Neural cell (in vitro differentiated cells): ENCODE measurements at regions not wholly inside any gene's neighbourhood (a gene's known extent, or its start where the extent isn't known, plus 50 kb on each side); places are given as distances from the start of the nearest gene placed in this dataset.

Source experiments
- H2AFZ ChIP-seq: fragments of 200-600, 300-800 bp; sonication (generic), shearing (Covaris generic); 2 replicates; pipeline ENCODE4 v1.6.0; 2014; ENCODE audit warnings: low read depth, mild to moderate bottlenecking, antibody characterized with exemption, low read length, moderate library complexity
- H3F3A ChIP-seq: fragments of 200-600 bp; shearing (Covaris generic); 2 replicates; pipeline ENCODE4 v1.6.1; 2016; ENCODE audit warnings: mild to moderate bottlenecking, moderate library complexity, mixed read lengths, antibody characterized with exemption, low read length; ENCODE audit not compliant: insufficient read depth, poor library complexity, severe bottlenecking
- H3K27ac ChIP-seq: fragments of 200-600, 300-800 bp; sonication (generic), shearing (Covaris generic); 2 replicates; pipeline ENCODE4 v1.5.1; 2014; ENCODE audit warnings: mild to moderate bottlenecking, low read length, moderate library complexity
- H3K27me3 ChIP-seq: fragments of 300-800, 200-600 bp; sonication (generic), shearing (Covaris generic); 2 replicates; pipeline ENCODE4 v1.6.0; 2014; ENCODE audit warnings: mild to moderate bottlenecking, low read depth, low read length, moderate library complexity; ENCODE audit not compliant: insufficient read depth
- H3K36me3 ChIP-seq: fragments of 300-800, 200-600 bp; sonication (generic), shearing (Covaris generic); 2 replicates; pipeline ENCODE4 v1.5.1; 2014; ENCODE audit warnings: mild to moderate bottlenecking, antibody characterized with exemption, low read length, moderate library complexity; ENCODE audit not compliant: insufficient read depth
- H3K4me2 ChIP-seq: fragments of 300-800, 200-600 bp; sonication (generic), shearing (Covaris generic); 2 replicates; pipeline ENCODE4 v1.6.0; 2014; ENCODE audit warnings: mild to moderate bottlenecking, low read length
- H3K4me3 ChIP-seq: fragments of 300-800, 200-600 bp; sonication (generic), shearing (Covaris generic); 2 replicates; pipeline ENCODE4 v1.5.1; 2014; ENCODE audit warnings: mild to moderate bottlenecking, low read length, moderate library complexity
- H3K79me2 ChIP-seq: fragments of 200-600 bp; shearing (Covaris generic); replicated peaks from 2 replicates; pipeline ENCODE4 v1.6.0; 2014; ENCODE audit warnings: mild to moderate bottlenecking, low read length, moderate library complexity; ENCODE audit not compliant: insufficient read depth
- H3K9ac ChIP-seq: fragments of 300-800, 200-600 bp; sonication (generic), shearing (Covaris generic); 2 replicates; pipeline ENCODE4 v1.6.1; 2016; ENCODE audit warnings: mild to moderate bottlenecking, low read length, mixed read lengths
- H3K9me2 ChIP-seq: fragments of 200-600 bp; shearing (Covaris generic); 2 replicates; pipeline ENCODE4 v1.6.1; 2016; ENCODE audit warnings: mild to moderate bottlenecking, low read length, mixed read lengths; ENCODE audit not compliant: insufficient read depth
- H3K9me3 ChIP-seq: fragments of 200-600, 300-800 bp; sonication (generic), shearing (Covaris generic); 2 replicates; pipeline ENCODE4 v1.6.1; 2016; ENCODE audit warnings: mild to moderate bottlenecking, mixed run types, low read length, moderate library complexity, mixed read lengths
- H4K20me1 ChIP-seq: fragments of 200-600 bp; shearing (Covaris generic); 2 replicates; pipeline ENCODE4 v1.6.1; 2016; ENCODE audit warnings: mild to moderate bottlenecking, mixed run types; ENCODE audit not compliant: insufficient read depth
- CTCF ChIP-seq: fragments of 450-650 bp; IDR thresholded peaks from 2 replicates; pipeline ENCODE4 v1.5.1; 2014; ENCODE audit warnings: antibody characterized with exemption, mild to moderate bottlenecking, moderate library complexity; ENCODE audit not compliant: poor library complexity, severe bottlenecking
- EP300 ChIP-seq: fragments of 450-650 bp; conservative IDR thresholded peaks from 2 replicates; pipeline ENCODE4 v1.6.1; 2014; ENCODE audit warnings: antibody characterized with exemption, mild to moderate bottlenecking, moderate library complexity; ENCODE audit not compliant: poor library complexity, severe bottlenecking
- EZH2 ChIP-seq: fragments of 200-600, 300-800 bp; shearing (Covaris generic), sonication (generic); IDR thresholded peaks from 2 replicates; pipeline ENCODE4 v1.6.1; 2014; ENCODE audit warnings: antibody characterized with exemption, low read length, borderline replicate concordance, mild to moderate bottlenecking; ENCODE audit not compliant: insufficient read depth, poor library complexity, severe bottlenecking
- MXI1 ChIP-seq: fragments of 450-650 bp; conservative IDR thresholded peaks from 2 replicates; pipeline ENCODE4 v1.6.1; 2014; ENCODE audit warnings: antibody characterized with exemption, mild to moderate bottlenecking; ENCODE audit not compliant: poor library complexity, severe bottlenecking
- POLR2AphosphoS5 ChIP-seq: IDR thresholded peaks from 2 replicates; pipeline ENCODE4 v1.6.1; 2012
- RAD21 ChIP-seq: fragments of 450-650 bp; conservative IDR thresholded peaks from 2 replicates; pipeline ENCODE4 v1.6.1; 2014; ENCODE audit warnings: antibody characterized with exemption, mild to moderate bottlenecking, moderate library complexity
- REST ChIP-seq: IDR thresholded peaks from 2 replicates; pipeline ENCODE4 v1.6.1; 2012; ENCODE audit warnings: borderline replicate concordance
- SMC3 ChIP-seq: fragments of 450-650 bp; conservative IDR thresholded peaks from 2 replicates; pipeline ENCODE4 v1.6.1; 2014; ENCODE audit warnings: antibody characterized with exemption, mild to moderate bottlenecking, moderate library complexity; ENCODE audit not compliant: poor library complexity
- TAF1 ChIP-seq: IDR thresholded peaks from 2 replicates; pipeline ENCODE4 v1.6.1; 2012; ENCODE audit warnings: low read depth

DNA sequence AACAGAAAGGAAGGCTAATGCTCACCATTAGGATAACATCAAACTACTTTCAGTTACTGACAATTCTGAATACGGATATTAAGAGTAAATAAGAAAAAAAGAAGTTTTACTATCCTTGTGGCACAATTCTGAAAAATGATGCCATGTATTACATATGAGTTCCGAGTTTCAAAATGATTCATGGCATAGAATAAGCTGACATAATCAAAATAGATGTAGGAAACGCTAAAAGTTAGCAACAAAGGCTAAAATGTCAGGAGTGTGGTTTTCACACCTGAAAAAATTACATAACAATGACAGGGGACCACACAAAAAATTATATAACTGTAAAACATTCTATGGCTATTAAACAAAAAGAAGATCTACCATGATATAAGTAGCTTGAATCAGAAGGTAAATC, 1131.9 kb downstream of the OTOL1 start:
- no peak overlapping the region for H3K4me2 ChIP-seq
- H3F3A ChIP-seq = no peaks in the 10 kb centered on the region
- no peaks in the 10 kb centered on the region for H3K27me3 ChIP-seq
- no peaks in the 10 kb centered on the region for H4K20me1 ChIP-seq
- no peaks in the 10 kb centered on the region for H3K79me2 ChIP-seq
- no peaks in the 10 kb centered on the region for H3K9me2 ChIP-seq
- H3K27ac ChIP-seq = no peak overlapping the region
- TF ChIP-seq EZH2 = no peak
- TF ChIP-seq TAF1 = no peak
- TF ChIP-seq RAD21 = no peak
- no peak for TF ChIP-seq MXI1
- no peak for TF ChIP-seq POLR2AphosphoS5
- TF ChIP-seq REST = no peak
- TF ChIP-seq EP300 = no peak
- no peak for TF ChIP-seq SMC3
- TF ChIP-seq CTCF = no peak
- H3K36me3 ChIP-seq = no peaks in the 10 kb centered on the region
- no peaks in the 10 kb centered on the region for H3K9me3 ChIP-seq
- H2AFZ ChIP-seq = no peak overlapping the region
- no peak overlapping the region for H3K4me3 ChIP-seq
- no peak overlapping the region for H3K9ac ChIP-seq

DNA sequence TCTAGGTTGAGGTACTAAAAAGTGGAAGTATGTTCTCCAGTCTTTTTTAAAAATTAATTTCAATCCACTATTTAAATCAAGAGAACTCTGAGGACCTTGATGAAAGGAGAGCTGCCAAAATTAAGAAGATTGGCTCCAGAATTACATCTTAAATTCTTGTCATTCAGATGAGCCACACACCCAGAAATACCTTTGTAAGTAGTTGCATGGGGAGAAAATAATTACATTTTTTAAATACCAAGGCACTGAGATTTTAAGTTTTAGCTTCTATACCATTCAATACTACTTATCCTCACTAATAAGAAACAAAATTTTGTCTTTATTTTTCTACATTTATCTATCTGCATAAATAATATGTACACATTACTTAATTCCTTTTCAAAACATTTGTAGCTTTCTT, 1132.8 kb downstream of the OTOL1 start:
- no peak overlapping the region for H3K9ac ChIP-seq
- H3K4me2 ChIP-seq = no peak overlapping the region
- H3K79me2 ChIP-seq = no peaks in the 10 kb centered on the region
- H2AFZ ChIP-seq = no peak overlapping the region
- TF ChIP-seq REST = no peak
- no peak for TF ChIP-seq TAF1
- TF ChIP-seq EZH2 = no peak
- TF ChIP-seq MXI1 = no peak
- TF ChIP-seq CTCF = no peak
- no peak for TF ChIP-seq EP300
- no peak for TF ChIP-seq RAD21
- TF ChIP-seq POLR2AphosphoS5 = no peak
- no peak for TF ChIP-seq SMC3
- no peaks in the 10 kb centered on the region for H4K20me1 ChIP-seq
- no peak overlapping the region for H3K27ac ChIP-seq
- H3K4me3 ChIP-seq = no peak overlapping the region
- no peaks in the 10 kb centered on the region for H3K27me3 ChIP-seq
- no peaks in the 10 kb centered on the region for H3K9me3 ChIP-seq
- no peaks in the 10 kb centered on the region for H3K9me2 ChIP-seq
- no peaks in the 10 kb centered on the region for H3F3A ChIP-seq
- H3K36me3 ChIP-seq = no peaks in the 10 kb centered on the region
